22Rv1 (cell line): ENCODE measurements at regions not wholly inside any gene's neighbourhood (a gene's known extent, or its start where the extent isn't known, plus 50 kb on each side); places are given as distances from the start of the nearest gene placed in this dataset.

ENCODE experiments used
- CTCF ChIP-seq: fragments of 450-650 bp; IDR thresholded peaks from 2 replicates; pipeline ENCODE4 v1.5.1; 2017; ENCODE audit warnings: mild to moderate bottlenecking
- ZFX ChIP-seq: fragments of 450-650 bp; IDR thresholded peaks from 2 replicates; pipeline ENCODE4 v1.6.1; 2017; ENCODE audit warnings: antibody characterized with exemption, borderline replicate concordance

- TF ChIP-seq CTCF (no peak), ZFX (no peak)
Observed at GRCh38 chr9:89677702-89678395, 73.0 kb downstream of the GADD45G start.
